Activated gamma-delta T cell treated with anti-CD3 and anti-CD28 coated beads, Interleukin-2, amount 50 U/mL, for 16 hours (primary cell): ENCODE measurements at regions not wholly inside any gene's neighbourhood (a gene's known extent, or its start where the extent isn't known, plus 50 kb on each side); places are given as distances from the start of the nearest gene placed in this dataset.
"Not testable (repeated sequence)": the region's sequence is repeated elsewhere in the genome, so short reads cannot be mapped to it uniquely, and the experiment has no call there.

Experiments
- DNase-seq: peaks from one replicate; pipeline ENCODE4 v3.0.0-alpha.2; 2020; ENCODE audit warnings: low read depth

DNA sequence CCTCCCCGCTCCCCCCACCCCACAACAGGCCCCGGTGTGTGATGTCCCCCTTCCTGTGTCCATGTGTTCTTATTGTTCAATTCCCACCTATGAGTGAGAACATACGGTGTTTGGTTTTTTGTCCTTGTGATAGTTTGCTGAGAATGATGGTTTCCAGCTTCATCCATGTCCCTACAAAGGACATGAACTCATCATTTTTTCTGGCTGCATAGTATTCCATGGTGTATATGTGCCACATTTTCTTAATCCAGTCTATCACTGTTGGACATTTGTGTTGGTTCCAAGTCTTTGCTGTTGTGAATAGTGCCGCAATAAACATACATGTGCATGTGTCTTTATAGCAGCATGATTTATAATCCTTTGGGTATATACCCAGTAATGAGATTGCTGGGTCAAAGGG, 104.3 kb downstream of the MTPN start:
- DNase-seq: not testable (repeated sequence)

DNA sequence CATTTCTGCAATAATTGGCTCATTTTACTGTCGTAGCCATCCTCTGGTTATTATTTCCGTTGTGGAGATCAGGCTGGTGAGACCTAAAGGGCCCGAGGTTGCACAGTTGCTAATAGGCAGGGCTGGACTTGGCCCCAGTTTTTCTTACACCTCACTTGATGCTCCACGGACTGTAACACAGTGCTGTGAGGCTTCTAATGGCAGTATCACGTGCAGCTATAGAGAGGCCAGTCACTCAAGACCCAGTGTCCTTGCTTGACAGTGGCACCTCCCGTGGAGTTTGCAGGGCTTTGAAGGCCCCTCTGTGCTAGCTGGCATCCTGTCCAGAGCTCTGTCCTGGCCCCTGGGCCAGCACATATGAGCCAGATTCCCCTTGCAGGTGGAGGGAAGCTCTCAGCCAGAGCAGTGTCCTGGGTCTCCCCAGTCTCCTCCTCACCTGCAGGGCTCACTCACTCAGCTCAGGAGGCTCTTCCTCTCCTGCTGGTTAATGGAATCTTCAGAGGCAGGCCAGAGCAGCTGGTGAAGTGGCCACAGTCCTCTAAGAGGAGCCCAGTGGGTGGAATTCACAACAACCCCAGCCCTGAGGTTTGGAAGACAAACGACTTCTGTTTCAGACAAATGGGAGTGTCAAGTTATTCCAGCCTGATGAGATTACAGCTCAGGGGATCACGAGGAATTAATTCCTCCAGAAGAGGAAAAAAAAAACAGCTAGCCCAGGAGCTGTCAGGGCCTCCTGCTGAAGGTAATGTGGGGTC, 114.2 kb upstream of the FAM180A start:
- no peak for DNase-seq

DNA sequence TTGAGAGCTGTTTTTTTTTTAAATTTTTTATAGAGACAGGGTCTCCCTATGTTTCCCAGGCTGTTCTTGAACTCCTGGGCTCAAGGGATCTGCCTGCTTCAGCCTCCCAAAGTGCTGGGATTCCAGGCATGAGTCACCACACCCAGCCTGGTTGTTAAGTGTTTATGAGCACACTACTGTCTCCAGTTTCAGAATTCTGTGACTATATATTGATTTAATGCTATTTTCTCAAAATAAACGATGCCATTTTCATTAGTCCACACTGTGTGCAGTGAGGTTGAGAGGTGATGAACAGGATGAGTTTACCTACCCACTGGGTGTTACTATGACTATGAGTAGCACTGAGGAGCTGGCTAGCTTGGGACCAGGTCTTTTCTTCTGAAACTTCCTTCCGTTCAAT, 110.9 kb upstream of the FAM180A start:
- no peak for DNase-seq

DNA sequence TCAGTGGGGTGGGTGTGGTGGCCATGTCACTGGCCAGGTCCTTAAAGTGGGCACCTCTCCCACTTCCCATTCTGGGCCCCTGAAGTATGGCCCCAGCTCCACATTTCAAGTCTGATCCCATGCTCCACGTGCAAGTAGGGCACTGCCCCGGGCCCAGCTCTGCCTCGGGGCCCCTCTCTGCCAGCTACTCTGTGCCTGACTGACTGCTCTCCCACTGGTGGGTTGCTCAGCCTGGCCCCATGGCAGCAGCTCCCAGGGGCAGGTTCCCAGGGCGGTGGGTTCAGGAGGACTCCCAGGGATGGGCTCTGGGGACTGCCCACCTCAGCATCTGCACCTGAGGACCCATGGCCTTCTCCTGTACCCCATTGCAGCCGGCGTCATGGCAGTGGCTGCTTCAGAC, 110.2 kb upstream of the FAM180A start:
- no peak for DNase-seq

DNA sequence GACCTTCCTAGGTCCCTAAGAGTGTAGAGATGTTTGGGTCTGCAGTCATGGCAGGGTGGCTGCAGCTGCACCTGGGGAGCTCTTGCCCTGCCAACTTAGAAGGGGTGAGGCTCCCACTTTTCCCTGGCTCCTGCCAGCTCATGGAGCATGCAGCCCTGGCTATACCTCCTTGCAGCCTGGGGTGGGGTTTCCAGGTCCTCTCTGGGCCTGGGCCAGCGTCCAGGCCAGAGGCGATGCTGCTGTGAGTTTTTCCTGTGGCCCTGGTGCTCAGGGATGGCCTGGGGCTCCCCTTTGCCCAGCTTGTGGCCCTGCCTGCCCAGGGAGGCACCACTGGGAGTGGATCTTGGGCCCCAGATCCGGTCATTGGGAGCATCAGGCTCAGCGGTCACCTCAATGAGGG, 109.8 kb upstream of the FAM180A start:
- no peak for DNase-seq

DNA sequence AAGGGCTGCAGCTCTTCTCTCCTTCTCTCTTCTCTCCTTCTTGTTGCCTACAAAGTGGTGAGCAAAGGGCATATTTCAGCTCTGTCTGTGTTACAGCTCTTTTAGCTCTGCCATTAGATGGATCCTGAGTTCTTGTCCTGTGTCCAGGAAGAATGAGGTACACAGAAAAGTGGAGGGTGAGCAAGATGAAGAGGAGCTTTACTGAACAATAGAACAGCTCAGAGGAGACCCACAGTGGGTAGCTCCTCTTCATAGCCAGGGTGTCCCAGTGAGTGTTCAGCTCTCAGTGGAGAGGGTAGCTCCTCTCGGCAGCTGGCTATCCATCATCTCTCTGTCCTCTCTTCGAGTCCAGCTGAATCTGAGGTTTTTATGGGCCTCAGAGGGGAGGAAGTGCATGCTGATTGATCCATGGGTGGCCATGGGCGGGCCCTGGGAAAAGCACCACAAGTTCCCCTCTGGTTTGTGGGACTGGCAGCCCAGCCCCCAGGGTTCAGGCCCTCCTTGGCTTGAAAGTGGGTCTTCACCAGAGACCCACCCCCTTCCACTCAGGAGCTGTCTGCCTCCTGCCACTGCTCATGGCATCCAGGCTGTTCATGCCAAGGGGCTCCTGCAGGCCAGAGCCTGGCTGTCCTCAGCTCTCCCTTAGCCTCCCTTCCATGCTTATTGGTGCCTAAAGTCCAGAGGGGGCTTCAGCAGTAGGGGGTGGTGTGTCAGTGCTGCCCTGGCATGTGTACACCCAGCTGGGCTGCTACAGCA, 109.1 kb upstream of the FAM180A start:
- DNase-seq: no peak

DNA sequence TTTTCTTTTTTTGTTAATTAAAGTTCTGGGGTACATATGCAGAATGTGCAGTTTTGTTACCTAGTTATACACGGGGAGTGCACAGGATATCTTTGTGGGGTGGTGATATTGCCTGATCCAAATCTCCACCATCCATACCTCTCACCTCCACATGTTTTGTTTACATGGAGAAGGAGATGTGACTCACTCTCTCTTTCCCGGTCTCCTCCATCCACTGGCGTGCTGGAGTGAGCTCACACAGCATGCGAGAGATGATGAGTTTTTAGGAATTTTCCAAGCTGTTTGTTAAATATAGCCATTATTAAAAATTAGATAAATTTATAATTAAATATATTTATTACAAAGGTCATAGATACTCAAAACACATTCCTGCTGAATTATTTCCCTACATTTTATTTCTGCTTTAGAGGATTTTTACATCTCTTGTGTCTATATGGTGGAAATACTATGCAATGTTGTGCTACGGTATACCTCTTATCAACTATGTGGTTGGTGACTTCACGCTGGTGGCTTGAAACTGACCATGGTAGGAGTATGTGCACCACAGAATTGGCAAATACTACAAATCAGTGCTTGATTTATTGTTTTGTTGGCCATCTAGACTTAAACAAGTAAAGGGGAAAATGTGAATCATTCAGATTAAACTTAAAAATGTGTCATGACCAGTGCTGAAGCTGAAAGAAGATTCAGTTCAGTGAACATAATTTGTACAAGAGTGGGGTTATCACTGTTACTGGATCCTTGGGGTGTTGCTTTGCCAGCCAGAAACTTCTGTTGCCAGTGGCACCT, 107.9 kb upstream of the FAM180A start:
- no peak for DNase-seq

DNA sequence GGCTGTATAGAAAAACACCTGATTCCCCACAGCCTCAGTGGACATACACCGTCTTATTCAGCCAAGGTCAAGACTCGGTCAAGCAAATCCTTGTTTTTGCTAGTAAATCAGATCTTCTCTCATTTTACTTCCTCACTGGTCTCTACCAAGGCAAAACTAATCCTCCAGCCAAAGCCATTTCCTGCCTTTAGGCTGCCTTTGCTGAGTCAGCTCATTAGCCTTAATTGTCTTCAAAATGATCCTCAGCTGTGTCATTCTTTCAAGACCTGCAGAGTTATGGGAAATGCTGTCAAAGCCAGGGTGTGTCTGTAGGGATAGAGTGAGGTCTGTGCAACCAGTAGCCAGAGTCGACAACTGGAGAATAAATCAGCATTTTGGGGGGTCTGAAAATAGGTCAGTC, 107.2 kb upstream of the FAM180A start:
- DNase-seq: no peak

DNA sequence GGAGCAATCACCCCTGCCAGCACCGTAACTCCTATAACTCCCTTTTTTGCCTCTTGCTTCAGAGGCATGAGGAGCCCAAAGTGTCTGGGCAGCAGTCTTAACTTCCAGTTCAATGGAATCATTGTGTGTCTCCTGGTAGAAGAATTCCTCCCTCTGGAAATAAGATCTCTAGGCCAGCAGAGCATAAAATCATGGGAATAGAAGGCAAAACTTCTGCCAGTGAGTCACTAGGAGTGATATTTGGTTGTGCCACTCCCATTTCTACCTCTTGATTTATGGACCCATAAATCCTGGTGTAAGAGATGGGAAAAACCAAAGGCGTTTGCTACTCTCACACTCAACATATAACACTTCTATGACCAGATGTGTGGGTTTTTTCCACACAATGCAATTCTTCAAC, 104.9 kb upstream of the FAM180A start:
- no peak for DNase-seq

DNA sequence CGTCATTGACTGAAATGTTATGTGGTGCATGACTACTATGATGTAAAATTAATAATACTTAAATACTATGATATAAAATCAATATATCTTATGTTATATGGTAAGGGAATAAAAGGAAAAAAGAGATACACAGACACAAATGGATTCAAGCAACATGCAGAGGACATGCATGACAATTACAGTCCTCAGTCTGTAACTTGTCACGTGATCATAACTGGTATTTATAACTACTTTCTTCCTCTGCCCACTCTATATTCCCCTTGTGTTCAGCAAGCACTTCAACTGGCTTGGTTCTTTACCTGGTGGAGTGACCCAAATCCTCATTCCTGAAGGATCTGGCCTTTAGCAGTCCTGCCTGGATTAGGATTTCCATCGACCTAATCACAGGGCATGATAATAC, 104.4 kb upstream of the FAM180A start:
- no peak for DNase-seq

DNA sequence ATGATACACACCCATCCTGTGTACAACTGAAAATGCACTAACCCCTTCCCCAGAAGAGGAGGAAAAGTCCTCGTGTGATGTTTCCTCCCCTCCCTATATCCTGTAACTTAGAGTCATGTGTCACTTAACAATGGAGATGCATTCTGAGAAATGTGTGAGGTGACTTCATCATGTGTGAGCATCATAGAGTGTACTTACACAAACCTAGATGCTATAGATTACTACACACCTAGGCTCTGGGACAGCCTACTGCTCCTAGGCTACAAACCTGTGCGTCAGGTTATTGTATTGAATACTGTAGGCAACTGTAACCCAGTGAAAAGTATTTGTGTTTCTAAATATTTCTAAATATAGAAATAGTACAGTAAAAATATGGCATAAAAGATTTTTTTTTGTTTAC, 98.6 kb upstream of the FAM180A start:
- DNase-seq: no peak

DNA sequence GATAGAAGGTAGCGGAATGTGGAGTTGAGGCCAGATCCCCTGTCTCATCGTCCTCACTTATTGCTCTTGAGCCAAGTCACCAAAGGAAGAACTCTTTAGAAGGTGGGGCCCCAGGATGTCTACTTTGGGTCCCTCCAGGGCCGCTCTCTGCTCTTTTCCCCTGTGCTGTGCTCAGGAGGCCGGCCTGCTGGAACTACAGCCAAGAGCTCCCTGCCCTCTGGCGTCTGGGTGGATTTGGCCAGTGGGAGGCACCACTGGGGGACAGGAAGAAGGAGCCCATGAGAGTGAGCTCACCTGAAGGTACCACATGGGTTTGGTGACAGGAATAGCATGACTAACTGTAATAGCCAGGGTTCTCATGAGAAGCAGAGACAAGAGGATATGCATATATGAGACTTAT, 97.7 kb upstream of the FAM180A start:
- DNase-seq: no peak

DNA sequence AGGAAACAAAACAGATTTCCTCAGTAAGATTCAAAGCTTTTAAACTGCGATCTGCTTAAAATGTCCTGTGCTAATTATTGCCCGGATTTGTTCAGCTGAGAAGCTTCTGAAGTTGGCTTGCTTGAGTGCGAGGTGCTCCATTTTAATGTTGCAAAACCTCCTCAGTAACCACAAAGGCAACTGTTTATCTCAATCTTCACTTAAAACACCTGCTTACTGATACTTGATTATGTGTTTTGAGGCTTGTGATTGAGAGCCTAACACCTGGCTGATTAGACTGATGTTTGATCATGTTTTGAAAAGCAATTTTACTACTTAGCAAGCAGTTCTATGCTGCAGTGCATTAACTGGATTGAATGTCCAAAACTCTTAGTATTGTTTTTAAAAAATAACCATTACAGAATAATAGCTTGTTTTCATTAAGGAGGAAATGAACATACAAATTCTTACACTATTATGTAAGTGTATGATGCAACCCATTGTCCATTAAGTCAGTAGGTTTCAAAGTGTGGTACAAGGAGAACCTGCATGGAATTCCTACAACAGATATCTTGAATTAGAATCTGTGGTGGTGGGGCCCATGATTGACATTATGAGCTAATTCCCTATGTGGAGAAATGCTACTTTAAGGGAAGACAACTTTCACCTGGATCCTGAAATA, 96.9 kb upstream of the FAM180A start:
- DNase-seq: no peak

DNA sequence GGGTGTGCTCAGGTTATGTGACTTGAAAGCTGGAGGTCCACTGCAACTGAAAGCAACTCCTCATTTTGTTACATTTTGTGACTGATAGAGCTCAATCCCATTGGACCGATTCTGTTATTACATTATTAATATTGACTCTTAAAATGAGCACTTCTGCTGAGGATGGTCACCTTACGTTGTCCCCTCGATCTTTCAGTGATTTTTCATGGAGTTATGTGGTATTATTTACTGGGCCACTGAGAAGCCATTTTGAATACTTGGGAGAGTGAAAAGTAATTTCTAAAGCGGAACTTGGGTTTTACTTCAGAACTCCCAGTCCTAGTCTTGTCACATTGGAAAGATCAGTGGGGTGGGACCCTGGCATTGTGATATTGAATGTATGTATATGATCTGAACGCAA, 96.3 kb upstream of the FAM180A start:
- no peak for DNase-seq

DNA sequence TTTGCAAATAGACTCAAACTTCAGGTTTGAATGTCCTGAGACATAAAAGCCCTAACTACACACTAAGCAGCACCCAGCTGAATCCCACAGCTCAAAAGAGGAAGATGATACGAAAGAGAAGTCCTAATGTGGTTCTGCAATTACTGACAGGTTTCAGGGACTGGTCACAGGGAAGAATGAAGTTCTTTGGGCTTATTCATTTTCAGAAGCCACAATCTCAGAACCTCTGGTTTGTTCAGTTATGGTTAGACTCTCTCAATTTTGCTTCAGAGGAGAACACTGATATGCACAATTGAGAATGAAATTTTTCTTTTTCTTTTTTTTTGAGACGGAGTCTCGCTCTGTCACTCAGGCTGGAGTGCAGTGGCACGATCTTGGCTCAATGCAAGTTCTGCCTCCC, 94.6 kb upstream of the FAM180A start:
- DNase-seq: no peak

DNA sequence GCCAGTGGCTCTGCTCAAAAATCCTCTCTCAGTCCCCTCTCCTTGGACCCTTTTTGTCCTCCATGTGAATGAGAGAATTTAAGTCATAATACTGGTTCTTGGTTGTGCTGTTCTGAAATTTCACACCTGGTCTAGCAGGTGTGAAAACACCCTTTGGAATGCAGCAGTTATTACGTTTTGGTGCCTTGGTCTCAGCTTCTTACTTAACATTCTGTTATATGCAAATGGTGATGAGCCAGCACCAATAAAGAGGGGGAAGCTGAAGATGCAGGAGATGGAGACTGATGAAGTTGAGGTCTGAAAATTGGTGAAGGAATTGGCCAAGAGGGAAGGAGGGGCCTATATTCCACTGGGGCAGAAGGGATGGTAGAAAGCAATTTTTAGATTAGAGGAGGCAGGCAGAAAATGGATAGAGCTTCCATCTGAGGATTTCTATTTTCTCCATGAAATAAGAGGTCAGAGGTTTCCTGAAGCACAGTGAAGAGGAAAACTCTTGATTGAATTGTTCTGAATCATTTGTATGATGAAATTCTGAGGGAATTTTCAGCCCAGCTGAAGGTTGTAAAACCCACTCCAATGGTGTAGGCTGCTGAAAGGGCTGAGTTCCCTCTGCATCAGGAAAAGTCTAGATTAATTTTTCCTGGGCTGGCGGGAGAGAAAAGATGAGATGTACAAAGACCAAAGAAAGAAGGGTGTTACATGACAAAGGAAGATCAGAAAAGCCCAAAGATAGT, 94.0 kb upstream of the FAM180A start:
- no peak for DNase-seq

DNA sequence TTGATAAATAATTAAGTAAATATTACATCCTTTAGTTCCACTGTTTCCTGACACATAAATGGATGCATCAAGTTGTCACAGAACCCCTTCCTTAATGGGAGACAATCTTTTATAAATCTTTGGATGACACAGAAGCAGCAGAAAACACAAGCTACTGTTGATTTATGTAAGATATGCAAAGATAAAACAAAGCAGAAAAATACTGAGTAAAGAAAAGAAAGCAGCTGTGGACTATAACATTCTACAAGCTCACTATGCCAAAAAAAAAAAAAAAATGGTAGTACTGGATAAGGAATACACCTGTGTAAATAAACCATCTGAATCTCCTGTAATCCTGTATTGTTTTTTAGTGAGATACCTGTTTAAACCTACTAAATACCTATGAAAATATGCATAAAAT, 92.0 kb upstream of the FAM180A start:
- no peak for DNase-seq

DNA sequence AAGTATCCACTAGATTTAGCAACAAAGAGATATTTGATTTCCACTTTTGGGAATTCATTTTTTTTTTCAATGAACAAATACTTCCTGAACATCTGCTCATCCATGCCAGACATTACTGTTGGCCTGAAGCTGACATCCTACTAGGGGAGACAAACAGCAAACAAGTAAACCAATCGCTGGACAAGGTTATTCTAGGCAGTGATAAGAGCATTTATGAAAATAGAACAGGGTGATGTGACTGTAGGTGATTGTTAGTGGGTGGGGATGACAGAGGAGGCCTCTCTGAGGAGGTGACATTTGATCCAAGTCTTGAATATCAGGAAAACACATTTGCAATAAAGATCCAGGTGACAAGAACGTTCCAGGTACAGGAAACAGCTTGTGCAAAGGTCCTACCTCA, 89.1 kb upstream of the FAM180A start:
- DNase-seq: no peak

DNA sequence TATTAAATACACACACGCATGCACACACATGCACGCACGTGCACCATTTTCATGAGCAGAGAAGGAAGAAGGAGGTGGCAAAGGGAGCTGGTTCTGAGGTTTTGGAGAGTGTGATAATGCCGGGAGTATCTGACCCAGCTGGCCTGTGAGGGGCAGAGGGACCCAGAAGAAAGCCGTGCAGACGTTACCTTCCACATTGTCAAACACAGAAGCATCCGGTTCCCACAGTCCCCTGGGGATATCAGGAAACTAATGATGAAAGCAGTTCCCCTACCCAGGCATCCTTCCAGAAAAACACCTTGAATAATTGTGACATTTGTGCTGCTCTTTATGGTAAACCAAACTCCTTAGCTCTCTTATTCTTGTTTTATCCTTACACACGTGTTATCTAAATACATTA, 85.7 kb upstream of the FAM180A start:
- DNase-seq: no peak

DNA sequence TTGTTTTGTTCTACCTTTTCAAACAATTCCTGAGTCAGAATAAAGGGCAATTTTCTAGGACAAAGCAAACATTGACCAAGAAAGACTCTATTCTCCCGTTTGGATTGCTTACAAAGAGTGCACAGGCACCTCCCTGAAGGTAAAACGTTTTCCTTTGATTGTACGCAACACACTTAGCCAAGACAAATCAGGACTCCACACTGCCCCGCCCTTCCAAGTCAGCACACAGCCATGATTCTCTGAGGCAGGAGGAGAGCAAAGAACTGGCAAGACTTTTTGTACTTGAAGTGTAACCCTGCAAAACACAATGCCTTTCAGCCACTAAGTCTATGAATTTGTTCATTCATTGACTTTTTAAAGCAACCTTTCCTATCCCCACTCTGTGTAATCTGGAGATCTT, 85.0 kb upstream of the FAM180A start:
- no peak for DNase-seq

DNA sequence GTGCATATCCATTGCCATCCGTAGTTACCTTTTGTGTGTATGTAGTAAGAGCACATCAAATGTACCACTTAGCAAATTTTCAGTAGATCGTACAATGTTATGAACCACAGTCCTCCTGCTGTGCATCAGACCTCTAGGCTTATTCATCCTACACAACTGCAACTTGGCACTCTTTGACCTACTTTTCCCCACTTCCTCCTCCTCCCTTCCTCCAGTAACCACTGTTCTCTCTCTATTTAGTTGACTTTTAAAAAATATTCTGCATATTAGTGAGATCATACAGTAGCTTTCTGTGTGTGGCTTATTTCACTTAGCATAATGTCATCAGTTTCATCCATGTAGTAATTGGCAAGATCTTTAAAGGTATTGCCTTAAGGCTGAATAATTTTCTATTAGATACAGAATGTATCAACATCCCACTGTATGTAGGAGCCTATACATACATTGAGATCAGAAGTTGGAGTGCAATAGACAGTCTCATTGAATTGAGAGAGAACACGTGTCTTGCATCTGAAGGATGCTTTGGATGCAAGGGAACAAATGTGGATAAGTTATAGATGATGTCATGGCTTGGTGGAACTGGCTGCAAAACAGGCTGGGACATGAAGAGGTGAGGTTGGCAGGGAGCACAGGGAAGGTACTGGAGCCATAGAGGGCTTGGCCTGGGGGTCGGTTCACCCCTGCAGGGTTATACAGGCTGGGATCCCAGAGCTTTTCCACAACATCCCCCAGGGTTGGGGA, 83.0 kb upstream of the FAM180A start:
- no peak for DNase-seq
